Right lobe of liver (tissue), 4 donors: ENCODE measurements at regions not wholly inside any gene's neighbourhood (a gene's known extent, or its start where the extent isn't known, plus 50 kb on each side); places are given as distances from the start of the nearest gene placed in this dataset.

ENCODE experiments used
- POLR2A ChIP-seq: fragments of 450-650 bp; IDR thresholded peaks from one replicate; pipeline ENCODE4 v1.6.1; 2017; ENCODE audit warnings: antibody characterized with exemption, mild to moderate bottlenecking
- TF ChIP-seq, protein P1 (sequence below), 4 donors: fragments of 200-600 bp in 3 of 4; fragments of 450-650 bp in 1 of 4; IDR thresholded peaks; one replicate each; pipeline versions ENCODE4 v1.5.1 to v1.8.0; 2016 to 2022; ENCODE audit warnings: antibody characterized with exemption in 4 of 4, mild to moderate bottlenecking in 2 of 4
- donor health status: DM: no; HTN: no; CAD: no.
- donor health status: DM: no; HTN: no; CAD: no.
- donor health status: DM: no; HTN: yes; CAD: no.

- TF ChIP-seq, protein P1, sequence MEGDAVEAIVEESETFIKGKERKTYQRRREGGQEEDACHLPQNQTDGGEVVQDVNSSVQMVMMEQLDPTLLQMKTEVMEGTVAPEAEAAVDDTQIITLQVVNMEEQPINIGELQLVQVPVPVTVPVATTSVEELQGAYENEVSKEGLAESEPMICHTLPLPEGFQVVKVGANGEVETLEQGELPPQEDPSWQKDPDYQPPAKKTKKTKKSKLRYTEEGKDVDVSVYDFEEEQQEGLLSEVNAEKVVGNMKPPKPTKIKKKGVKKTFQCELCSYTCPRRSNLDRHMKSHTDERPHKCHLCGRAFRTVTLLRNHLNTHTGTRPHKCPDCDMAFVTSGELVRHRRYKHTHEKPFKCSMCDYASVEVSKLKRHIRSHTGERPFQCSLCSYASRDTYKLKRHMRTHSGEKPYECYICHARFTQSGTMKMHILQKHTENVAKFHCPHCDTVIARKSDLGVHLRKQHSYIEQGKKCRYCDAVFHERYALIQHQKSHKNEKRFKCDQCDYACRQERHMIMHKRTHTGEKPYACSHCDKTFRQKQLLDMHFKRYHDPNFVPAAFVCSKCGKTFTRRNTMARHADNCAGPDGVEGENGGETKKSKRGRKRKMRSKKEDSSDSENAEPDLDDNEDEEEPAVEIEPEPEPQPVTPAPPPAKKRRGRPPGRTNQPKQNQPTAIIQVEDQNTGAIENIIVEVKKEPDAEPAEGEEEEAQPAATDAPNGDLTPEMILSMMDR (IDR thresholded peaks at IDR 0.05), result no peak
- no peak for TF ChIP-seq POLR2A
These were observed 390.1 kb downstream of the RND3 start for GRCh38 chr2:150097402-150097801.
